Ramos (cell line): ENCODE measurements at regions not wholly inside any gene's neighbourhood (a gene's known extent, or its start where the extent isn't known, plus 50 kb on each side); places are given as distances from the start of the nearest gene placed in this dataset.

Source experiments
- in situ Hi-C: fragments of 300-500 bp; cut with MboI; formaldehyde crosslinking; loops from one replicate; pipeline ENCODE4 v1.14.3; 2022; ENCODE audit warnings: low sequenced_read_pairs; ENCODE audit not compliant: unreplicated experiment

DNA sequence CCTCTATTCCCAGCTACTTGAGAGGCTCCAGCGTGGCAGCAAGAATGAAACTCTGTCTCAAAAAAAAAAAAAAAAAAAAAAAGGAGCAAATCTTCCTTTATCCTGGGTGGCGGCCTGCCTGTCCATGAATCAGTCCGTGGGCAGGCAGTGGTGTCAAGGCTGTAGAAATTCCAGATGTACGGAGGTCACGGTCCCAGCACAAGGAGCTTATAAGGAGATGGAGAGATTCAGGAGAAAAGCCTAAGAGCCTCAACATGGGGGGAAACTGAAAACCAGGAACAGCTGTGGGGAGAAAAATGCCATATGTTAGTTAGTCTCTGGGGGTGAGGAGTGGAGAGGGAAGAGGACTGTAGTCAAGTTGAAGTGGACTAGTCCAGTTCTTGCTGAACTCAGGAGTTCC lies 130.5 kb upstream of the CRY1 start:
- in situ Hi-C loops = no loop called here

DNA sequence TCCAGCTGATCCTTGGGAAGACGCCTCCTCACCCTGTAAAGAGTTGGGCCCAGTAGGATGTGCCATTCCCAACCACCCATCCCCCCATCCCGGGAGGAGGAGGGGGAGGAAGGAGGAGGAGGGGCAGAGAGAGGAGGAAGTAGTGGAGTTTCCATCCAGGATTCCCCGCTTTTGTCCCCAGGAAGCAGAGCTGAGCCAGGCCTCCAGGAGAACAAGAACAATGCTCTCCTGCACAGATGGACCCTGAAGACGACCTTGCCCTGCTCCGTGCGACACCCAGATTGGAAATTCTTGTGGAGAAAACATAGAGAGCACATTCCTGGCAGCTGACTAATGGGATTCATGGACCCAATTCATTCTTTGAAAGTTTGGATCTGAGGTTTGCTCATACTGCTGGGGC lies 132.3 kb upstream of the CRY1 start:
- in situ Hi-C loops = no loop called here

DNA sequence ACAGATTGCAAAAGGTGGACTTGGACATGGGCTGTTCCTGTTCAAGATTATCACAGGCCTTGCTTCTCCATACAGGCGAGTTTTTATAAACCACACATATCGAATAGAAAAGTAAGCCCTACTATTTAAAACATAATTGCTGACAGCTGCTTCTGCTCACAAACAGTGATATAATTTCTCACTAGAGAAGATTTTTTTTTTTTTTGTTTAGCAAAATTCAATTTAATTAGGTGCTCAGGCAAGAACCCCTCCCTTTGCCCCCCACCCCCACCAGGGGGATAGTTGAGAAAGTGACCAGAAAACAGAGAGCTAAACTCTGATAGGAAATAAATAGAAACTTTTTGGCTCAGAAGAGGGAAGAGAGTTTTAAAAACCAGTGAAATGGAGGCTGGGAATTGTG lies 132.8 kb upstream of the CRY1 start:
- in situ Hi-C loops = no loop called here

DNA sequence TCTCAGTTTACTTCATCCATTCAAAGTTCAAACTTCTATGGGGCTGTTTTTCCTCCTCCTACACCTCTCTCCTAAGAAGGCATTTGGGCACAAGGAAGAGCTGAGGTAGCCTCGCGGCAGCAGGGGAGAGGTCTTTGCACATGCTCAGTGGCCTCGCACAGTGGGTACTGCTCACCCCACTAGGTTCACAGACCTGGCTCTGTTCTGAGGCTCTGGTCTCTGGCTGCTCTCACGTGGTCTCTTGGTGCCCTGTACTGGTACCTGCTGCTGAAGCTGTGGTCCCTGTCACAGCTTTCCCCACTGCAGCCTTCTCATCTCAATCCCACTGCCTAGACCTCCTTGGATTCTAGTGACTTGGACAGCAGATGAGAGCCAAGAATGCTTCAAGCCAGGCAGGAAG lies 134.7 kb upstream of the CRY1 start:
- in situ Hi-C loops = no loop called here

DNA sequence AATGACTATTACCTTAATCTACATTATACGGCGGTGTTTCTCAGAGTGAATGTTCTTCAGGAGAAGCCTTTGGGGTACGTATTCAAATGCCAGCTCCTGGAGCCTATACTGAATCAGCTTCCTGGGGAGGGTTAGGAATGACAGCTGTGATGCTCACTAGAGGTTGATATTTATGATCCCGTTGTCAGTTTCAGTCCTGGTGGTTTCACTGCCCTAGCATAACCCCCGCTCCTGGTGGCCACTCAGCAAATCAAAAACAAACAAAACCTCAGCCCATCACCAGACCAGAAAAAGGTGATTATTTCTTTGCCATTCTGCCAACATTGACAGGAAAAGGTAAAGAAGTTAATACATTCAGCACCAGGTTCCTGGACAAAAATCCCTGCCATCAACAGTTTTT lies 136.5 kb upstream of the CRY1 start:
- in situ Hi-C loops = no loop called here

GRCh38 chr12:107231303-107231702 lies 138.0 kb upstream of the CRY1 start:
- in situ Hi-C loops = no loop called here

DNA sequence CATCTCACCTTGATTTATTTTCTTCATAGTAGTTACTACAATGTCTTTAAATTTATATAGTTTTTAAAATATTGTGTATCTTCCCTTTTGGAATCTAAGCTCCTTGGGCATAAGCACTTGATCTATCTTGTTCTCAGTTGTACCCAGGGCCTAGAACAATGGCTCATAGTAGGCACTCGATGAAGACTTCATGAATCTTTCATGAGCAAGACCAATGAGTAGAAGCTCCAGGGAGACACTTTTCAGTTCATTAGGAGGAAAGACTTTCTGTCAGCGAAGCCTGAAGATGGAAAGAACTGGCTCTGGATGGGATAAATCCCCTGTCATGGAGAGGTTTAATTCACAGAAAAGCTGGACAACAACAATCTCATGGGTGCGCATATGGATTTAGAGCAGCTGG lies 140.2 kb upstream of the CRY1 start:
- in situ Hi-C loops = no loop called here

GRCh38 chr12:107235600-107235999 lies 142.3 kb upstream of the CRY1 start:
- in situ Hi-C loops = no loop called here

DNA sequence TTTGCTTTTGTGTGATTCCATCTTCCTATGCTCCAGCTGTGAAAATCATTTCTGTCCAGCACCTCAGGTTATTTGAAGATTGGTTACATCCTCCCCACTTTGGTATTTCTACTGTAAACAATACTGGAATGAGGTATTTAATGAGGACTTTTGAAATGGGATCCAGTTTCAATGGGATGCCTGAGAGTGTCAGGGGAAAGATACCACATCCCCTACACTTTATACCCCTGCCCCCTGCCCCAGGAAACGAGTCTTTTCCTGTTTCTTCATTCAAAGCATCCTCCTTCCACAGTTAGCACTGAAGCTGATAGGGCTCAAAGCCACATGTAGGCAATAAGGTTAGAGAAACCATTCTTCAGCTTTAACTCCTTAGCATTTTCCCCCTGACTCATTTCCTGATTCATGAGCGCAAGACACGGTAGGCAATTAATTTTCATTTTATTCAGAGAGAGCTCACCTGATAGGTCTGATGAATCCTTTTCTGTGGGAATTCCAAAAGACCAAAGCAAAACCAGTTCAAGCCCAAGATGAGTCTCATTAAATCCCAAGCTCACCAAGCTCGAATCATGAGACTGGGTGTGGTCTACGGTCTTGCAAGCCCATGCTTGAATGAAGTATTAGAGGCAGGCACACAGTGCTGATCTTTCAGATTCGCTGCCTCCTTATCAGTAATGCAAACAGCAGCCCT lies 143.6 kb upstream of the CRY1 start:
- in situ Hi-C loops = no loop called here

DNA sequence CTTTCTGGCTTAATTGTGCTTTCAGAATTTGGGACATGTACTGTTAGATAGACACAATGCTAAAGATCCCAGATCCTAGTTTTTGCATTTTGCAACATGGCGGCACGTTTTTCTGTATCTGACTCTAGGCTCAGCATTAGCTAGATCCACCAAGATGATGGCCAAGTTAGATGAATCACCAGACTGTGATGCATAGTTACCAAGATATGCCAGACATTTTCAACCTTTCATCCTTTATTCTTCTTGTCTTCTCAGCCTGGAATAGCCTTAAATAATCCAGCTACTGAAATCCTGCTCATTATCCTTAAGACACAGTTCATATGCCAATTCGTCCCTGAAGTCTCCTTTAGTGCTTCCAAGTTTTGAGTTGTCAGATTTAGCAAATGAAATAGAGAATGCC lies 144.9 kb upstream of the CRY1 start:
- in situ Hi-C loops = no loop called here

- in situ Hi-C loops = no loop called here
These were observed 148.1 kb upstream of the CRY1 start for GRCh38 chr12:107241411-107241810.

DNA sequence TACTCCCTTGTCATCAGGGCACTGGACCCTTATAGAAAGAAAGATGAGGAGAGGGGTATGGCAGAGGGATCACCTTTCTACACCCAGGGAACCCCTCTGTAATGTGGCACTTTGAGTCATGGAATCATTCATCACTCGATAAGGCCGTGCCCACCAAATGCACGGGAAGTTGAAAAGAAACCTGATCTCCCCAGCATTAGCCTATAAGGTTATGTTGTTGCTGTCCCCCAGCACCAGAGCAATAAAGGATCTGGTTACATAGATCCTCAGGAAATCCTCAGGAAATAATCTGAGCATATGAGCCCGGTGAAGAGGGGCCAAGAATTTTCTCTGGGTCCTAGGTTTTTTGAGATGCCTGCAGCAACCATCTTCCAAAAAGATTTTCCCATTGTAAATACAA lies 148.8 kb upstream of the CRY1 start:
- in situ Hi-C loops = no loop called here

GRCh38 chr12:107243341-107243740 lies 150.0 kb upstream of the CRY1 start:
- in situ Hi-C loops = no loop called here

DNA sequence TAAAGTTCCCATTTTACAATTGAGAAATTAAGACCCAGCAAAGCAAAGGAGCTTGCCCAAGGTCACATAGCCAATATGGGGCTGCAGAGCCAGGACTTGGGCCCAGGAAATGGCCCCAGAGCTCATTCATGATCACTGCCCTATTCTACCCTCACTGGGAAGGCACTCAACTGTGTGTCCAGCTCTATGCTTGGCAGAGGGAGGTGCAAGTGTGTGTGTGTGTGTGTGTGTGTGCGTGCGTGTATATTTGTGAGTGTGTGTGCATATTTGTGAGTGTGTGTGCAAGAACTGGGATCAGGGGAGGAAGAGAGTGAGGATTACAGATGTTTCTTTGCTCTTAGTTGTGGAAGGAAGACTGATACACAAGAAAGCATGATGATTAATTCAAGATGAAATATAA lies 151.2 kb upstream of the CRY1 start:
- in situ Hi-C loops = no loop called here

- in situ Hi-C loops = no loop called here
These were observed 154.3 kb upstream of the CRY1 start for GRCh38 chr12:107247650-107248049.

DNA sequence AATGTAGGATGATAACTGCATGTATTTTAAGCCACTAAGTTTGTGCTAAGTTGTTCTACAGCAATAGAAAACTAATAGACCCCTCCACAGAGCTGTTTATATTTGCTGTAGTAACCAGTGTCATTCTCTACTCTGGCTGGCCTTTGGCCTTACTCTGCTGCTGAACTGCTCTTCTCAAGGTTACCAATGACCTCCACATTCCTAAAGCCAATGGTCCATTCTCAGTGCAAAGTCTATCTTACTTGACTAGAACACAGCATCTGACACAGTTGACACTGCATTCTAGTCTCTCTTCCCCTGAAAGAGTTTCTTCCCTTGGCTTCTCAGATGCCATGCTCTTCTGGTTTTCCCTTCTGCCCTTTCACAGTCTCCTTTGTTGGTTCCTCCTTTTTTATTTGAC lies 154.8 kb upstream of the CRY1 start:
- in situ Hi-C loops = no loop called here

DNA sequence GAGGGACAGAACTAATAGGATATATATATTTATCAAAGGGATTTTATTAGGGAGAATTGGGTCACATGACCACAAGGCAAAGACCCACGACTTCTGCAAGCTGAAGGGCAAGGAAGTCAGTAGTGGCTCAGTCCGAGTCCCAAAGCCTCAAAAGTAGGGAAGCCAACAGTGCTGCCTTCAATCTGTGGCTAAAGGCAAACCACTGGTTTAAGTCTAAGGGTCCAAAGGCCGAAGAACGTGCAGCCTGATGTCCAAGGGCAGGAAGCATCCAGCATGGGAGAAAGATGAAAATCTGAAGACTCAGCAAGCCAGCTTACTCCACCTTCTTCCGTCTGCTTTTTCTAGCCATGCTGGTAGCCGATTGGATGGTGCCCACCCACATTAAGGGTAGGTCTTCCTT lies 157.9 kb upstream of the CRY1 start:
- in situ Hi-C loops = no loop called here

DNA sequence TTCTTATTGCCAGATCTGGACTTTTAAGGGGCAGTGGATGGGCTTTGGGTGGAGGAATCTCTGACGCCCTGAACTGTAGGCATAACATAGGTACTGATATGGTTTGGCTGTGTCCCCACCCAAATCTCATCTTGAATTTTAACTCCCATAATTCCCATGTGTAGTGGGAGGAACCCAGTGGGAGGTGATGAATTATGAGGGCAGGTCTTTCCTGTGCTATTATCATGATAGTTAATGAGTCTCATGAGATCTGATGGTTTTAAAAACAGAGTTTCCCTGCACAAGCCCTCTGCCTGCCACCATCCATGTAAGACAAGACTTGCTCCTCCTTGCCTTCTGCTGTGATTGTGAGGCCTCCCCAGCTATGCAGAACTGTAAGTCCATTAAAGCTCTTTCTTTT lies 160.0 kb upstream of the CRY1 start:
- in situ Hi-C loops = no loop called here

- in situ Hi-C loops = no loop called here
These were observed 161.0 kb upstream of the CRY1 start for GRCh38 chr12:107254258-107254856.

DNA sequence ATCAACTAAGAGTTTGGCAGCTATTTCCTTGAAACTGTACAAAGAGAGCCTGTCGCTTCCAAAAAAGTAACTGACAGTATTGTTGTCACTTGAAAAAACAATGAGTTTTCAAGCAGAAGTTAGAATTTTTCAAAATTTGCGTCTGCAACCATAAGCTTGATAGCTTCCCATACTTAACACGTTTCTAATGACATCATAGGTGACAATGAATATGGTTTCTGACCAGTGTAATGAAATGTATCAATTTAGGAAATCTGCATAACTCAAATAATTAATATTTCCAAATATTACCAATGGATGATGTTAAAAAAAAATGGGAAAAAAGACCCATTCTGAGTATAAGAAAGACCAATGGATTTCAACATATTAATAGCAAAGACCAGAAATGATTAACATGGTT lies 165.4 kb upstream of the CRY1 start:
- in situ Hi-C loops = no loop called here

- in situ Hi-C loops = no loop called here
These were observed 170.6 kb upstream of the CRY1 start for GRCh38 chr12:107263980-107264379.

DNA sequence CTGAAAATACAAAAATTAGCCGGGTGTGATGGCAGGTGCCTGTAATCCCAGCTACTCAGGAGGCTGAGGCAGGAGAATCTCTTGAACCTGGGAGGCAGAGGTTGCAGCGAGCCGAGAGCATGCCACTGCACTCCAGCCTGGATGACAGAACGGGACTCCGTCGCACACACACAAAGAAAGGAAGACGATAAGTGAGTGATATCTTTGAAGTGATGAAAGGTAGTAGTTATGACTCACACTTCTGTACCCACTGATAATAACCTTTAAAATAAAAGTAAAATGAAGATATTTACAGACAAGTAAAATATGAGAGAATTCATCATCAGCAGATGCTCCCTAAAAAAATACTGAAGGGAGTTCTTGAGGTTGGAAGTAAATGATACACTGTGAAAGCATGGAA lies 171.3 kb upstream of the CRY1 start:
- in situ Hi-C loops = no loop called here
